ENCODE measurements at regions not wholly inside any gene's neighbourhood (a gene's known extent, or its start where the extent isn't known, plus 50 kb on each side); places are given as distances from the start of the nearest gene placed in this dataset.

DNA sequence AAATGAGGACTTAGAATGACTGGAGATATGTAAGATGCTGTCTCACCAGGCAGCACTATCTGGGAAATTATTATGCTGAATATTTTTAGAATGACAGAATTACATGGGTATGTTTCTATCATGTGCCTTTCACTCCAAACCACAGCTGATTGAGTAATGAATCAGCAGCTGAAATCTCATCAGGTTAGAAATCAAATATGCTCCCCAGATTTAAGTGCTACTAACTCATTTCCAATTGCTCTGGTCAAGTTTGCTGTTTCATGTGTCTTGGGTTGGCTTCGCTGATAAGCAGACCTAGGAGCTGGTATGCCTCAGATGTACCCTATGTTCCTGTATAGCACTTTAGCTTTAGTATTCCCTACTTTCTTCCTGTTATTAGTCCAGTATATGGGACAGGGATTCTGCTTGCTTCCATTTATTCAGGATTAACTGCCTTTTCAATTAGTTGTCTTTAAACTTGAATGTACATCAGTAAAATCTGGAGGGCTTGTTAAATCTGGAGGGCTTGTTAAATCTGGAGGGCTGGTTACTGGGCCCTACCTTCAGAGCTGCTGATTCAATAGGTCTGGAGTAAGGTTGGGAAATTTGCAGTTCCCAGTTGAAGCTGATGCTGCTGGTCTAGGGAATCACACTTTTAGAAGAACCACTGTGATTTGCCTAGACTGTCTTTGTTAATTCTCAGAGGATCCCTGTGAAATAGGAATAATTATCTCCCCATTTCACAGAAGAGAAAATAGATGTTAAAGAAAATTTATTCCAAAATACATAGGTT, 172.9 kb downstream of the DKK1 start (continued):
- TF ChIP-seq RAD21 (IDR thresholded peaks at IDR 0.05; ENCODE audit: low read depth) (no peak), YY1 (IDR thresholded peaks at IDR 0.05; ENCODE audit: extremely low read depth, insufficient replicate concordance, low read depth, low read length) (no peak), SP1 (IDR thresholded peaks at IDR 0.05; ENCODE audit: low read depth) (0 out of 2 replicates have a peak, but pooled peaks have one; percentile 28), EZH2 (IDR thresholded peaks at IDR 0.05) (no peak)

DNA sequence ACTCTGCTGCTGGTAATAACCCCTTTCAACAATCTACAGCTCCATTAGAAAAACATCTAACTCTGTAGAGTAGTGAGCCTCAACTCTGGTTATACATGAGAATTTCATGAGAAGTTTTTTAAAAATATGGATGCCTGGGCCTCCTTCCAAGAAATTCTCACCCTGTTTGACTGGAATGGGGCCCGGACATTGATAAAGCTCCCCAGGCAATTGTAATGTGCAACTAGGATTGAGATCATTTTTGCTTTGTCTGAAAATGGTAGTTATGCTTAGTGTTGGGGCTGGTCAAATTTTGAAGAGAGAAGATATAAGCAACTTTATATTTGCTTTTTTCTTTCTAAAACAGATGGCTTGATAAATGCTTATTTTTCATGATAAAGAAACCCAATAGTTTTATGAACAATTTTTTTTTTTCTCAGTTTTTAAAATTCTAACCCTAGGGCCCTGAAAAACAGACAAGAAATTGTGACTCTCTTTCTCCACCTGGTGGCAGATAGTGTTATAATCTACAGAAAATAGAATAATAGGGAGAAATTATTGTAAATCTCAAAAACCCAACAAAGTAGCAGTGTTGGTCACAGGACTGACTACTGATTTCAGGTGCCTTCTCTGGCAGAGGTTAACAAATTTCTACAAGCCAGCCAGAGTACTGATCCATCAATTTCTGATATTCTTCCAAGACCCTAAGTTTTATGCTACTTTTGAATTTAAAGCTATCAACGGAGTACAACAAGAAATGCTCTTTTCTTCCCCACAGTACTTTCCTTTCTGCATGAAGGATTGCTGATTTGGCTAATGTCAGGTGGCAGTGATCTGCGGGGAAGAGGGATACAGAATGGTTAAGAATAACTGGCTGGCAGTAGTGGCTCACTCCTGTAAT, 174.8 kb downstream of the DKK1 start:
- Histone ChIP-seq H3K79me2 (ENCODE audit: insufficient read depth, low read length) (no peaks in the 10 kb centered on the region), H3K9me3 (ENCODE audit: control insufficient read depth in 1 of 2, insufficient read depth in 1 of 2, low read depth in 1 of 2, low read length in 2 of 2) (no peaks in the 10 kb centered on the region), H3K27me3 (ENCODE audit: insufficient read depth, low read length) (no peaks in the 10 kb centered on the region), H3K9me2 (ENCODE audit: insufficient read depth) (no peaks in the 10 kb centered on the region), H3K9ac (ENCODE audit: low read length) (no peak overlapping the region), H3K27ac (ENCODE audit: low read depth, low read length) (peak overlapping the region; percentile 62; the same call in 1 of the 2 replicates), H3K36me3 (ENCODE audit: control insufficient read depth in 1 of 2, insufficient read depth in 2 of 2, low read length in 2 of 2) (no peaks in the 10 kb centered on the region), H3K4me3 (replicated peaks in 1 of 2; ENCODE audit: low read depth in 1 of 2, low read length in 2 of 2) (no peak overlapping the region), H3K4me1 (ENCODE audit: control insufficient read depth in 1 of 2, insufficient read depth in 2 of 2, low read length in 2 of 2) (peaks cover 18 to 48% of the 10 kb centered on the region in 2 experiments), H3K4me2 (ENCODE audit: low read length) (0 out of 2 replicates have a peak overlapping the region, but pooled peaks have one; percentile 24), H4K20me1 (ENCODE audit: insufficient read depth) (no peaks in the 10 kb centered on the region), H2AFZ (ENCODE audit: low read depth, low read length, poor library complexity, severe bottlenecking) (peak overlapping the region; percentile 98)
- intact Hi-C loops (cut with micrococcal nuclease), result loop anchor here (1.0 kb wide), 2 partner anchors 175 to 181 kb away; partner anchors contain the start of gene DKK1
- no TSS peak for BruUV-seq (replicated peaks)
- no peak for DNase-seq (ENCODE audit: low read depth, low spot score)
- no peak for TF ChIP-seq EZH2phosphoT487 (IDR thresholded peaks at IDR 0.05; ENCODE audit: borderline replicate concordance)
- TF ChIP-seq JUND (IDR thresholded peaks at IDR 0.05), result no peak
- TF ChIP-seq RAD21 (IDR thresholded peaks at IDR 0.05; ENCODE audit: low read depth), result peak; percentile 71
- TF ChIP-seq, protein P1, sequence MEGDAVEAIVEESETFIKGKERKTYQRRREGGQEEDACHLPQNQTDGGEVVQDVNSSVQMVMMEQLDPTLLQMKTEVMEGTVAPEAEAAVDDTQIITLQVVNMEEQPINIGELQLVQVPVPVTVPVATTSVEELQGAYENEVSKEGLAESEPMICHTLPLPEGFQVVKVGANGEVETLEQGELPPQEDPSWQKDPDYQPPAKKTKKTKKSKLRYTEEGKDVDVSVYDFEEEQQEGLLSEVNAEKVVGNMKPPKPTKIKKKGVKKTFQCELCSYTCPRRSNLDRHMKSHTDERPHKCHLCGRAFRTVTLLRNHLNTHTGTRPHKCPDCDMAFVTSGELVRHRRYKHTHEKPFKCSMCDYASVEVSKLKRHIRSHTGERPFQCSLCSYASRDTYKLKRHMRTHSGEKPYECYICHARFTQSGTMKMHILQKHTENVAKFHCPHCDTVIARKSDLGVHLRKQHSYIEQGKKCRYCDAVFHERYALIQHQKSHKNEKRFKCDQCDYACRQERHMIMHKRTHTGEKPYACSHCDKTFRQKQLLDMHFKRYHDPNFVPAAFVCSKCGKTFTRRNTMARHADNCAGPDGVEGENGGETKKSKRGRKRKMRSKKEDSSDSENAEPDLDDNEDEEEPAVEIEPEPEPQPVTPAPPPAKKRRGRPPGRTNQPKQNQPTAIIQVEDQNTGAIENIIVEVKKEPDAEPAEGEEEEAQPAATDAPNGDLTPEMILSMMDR (IDR thresholded peaks at IDR 0.05 in 2 of 3, conservative IDR thresholded peaks at IDR 0.05 in 1 of 3; ENCODE audit: borderline replicate concordance in 1 of 3, insufficient read depth in 1 of 3, low read depth in 2 of 3, low read length in 2 of 3), result peak; percentile 30 to 66 (median 63); a peak in 4 of 6 replicates
- TF ChIP-seq POLR2AphosphoS5 (IDR thresholded peaks at IDR 0.05; ENCODE audit: low read depth, low read length), result no peak
- no peak for TF ChIP-seq ELF1 (IDR thresholded peaks at IDR 0.05; ENCODE audit: borderline replicate concordance, low read depth)
- ATAC-seq, result peak; percentile 61; the same call in 1 of the 2 replicates
- ChIA-PET POLR2A (interaction anchor here (1.4 to 3.9 kb wide), 2 partner anchors 170 to 175 kb away, joined by 5 to 33 read pairs; partner anchors contain the start of gene DKK1), RAD21 (ENCODE audit: low non-redundant PET in 1 of 2, low total read pairs in 2 of 2, uncharacterized antibody in 2 of 2, unreplicated experiment in 2 of 2) (interaction anchor here (0.7 to 1.6 kb wide), 4 partner anchors 175 to 181 kb away, joined by 3 to 10 read pairs (median 4); partner anchors contain the start of gene DKK1 (in 2 of the 2)), CTCF (interaction anchor here (0.6 to 5.2 kb wide), 9 partner anchors 8 to 181 kb away, joined by 3 to 55 read pairs (median 3); partner anchors contain the start of gene DKK1)

Data from HCT116 (cell line).